Activated CD4-positive, alpha-beta T cell treated with anti-CD3 and anti-CD28 coated beads, Interleukin-2, amount 50 U/mL, for 48 hours (primary cell): ENCODE measurements at regions not wholly inside any gene's neighbourhood (a gene's known extent, or its start where the extent isn't known, plus 50 kb on each side); places are given as distances from the start of the nearest gene placed in this dataset.

Experiments
- DNase-seq, 2 experiments: peaks; one replicate each; pipeline ENCODE4 v3.0.0-alpha.2; 2020

GRCh38 chr9:95666096-95666784 lies 149.5 kb upstream of the PTCH1 start:
- no peak for DNase-seq

- DNase-seq = no peak
Measured at GRCh38 chr9:95653246-95653645, 136.5 kb upstream of the PTCH1 start.

GRCh38 chr9:95650720-95651119 lies 133.9 kb upstream of the PTCH1 start:
- no peak for DNase-seq

GRCh38 chr9:95649801-95650213 lies 133.0 kb upstream of the PTCH1 start:
- no peak for DNase-seq

GRCh38 chr9:95648225-95648624 lies 131.5 kb upstream of the PTCH1 start:
- no peak for DNase-seq

GRCh38 chr9:95645992-95646391 lies 129.2 kb upstream of the PTCH1 start:
- no peak for DNase-seq

- DNase-seq = no peak
Measured at GRCh38 chr9:95645579-95645978, 128.8 kb upstream of the PTCH1 start.

- no peak for DNase-seq
Measured at GRCh38 chr9:95644377-95644776, 127.6 kb upstream of the PTCH1 start.

- no peak for DNase-seq
Measured at GRCh38 chr9:95643619-95644018, 126.8 kb upstream of the PTCH1 start.

GRCh38 chr9:95642189-95642588 lies 125.4 kb upstream of the PTCH1 start:
- no peak for DNase-seq

GRCh38 chr9:95641586-95641985 lies 124.8 kb upstream of the PTCH1 start:
- DNase-seq = no peak

GRCh38 chr9:95640336-95640735 lies 123.6 kb upstream of the PTCH1 start:
- DNase-seq = no peak

- DNase-seq = no peak
Measured at GRCh38 chr9:95635986-95636671, 119.4 kb upstream of the PTCH1 start.

- no peak for DNase-seq
Measured at GRCh38 chr9:95634536-95634935, 117.8 kb upstream of the PTCH1 start.

GRCh38 chr9:95634114-95634513 lies 117.3 kb upstream of the PTCH1 start:
- DNase-seq = no peak

- no peak for DNase-seq
Measured at GRCh38 chr9:95629585-95629984, 112.8 kb upstream of the PTCH1 start.

GRCh38 chr9:95627802-95628201 lies 111.0 kb upstream of the PTCH1 start:
- DNase-seq = no peak

- DNase-seq = peak; percentile 57 to 66
Measured at GRCh38 chr9:95626885-95627558, 110.3 kb upstream of the PTCH1 start.

- no peak for DNase-seq
Measured at GRCh38 chr9:95626341-95626740, 109.6 kb upstream of the PTCH1 start.

- DNase-seq = no peak
Measured at GRCh38 chr9:95623640-95624039, 106.9 kb upstream of the PTCH1 start.

- DNase-seq = no peak
Measured at GRCh38 chr9:95620722-95621121, 104.0 kb upstream of the PTCH1 start.

GRCh38 chr9:95620314-95620713 lies 103.5 kb upstream of the PTCH1 start:
- DNase-seq = no peak

- no peak for DNase-seq
Measured at GRCh38 chr9:95615246-95615645, 98.5 kb upstream of the PTCH1 start.

- no peak for DNase-seq
Measured at GRCh38 chr9:95613670-95614069, 96.9 kb upstream of the PTCH1 start.
